ENCODE measurements at regions not wholly inside any gene's neighbourhood (a gene's known extent, or its start where the extent isn't known, plus 50 kb on each side); places are given as distances from the start of the nearest gene placed in this dataset.

DNA sequence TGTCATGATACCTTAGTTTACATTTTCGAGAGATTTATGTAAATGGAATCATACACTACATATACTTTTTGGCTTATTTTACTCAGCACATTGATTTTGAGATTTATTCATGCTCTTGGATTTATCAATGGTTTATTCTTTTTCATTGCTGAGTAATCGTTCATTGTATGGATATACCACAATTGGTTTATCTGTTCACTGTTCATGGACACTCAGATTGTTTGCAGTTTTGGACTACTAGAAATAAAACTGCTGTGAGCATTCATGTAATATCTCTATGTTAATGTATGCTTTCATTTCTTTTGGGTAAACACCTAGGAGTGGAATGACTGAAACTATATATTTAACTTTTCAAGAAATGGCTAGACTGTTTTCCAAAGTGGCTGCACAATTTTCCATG lies 550.9 kb upstream of the ADAMTS9 start:
- TF ChIP-seq POLR2AphosphoS5 (IDR thresholded peaks at IDR 0.05; ENCODE audit: borderline replicate concordance, low read depth, low read length) (no peak), EZH2 (IDR thresholded peaks at IDR 0.05) (no peak), FOXP2 (optimal IDR thresholded peaks at IDR 0.05; ENCODE audit: control extremely low read depth, extremely low read length, insufficient read depth) (no peak)

All from SK-N-MC (cell line).